GM12878 (cell line): ENCODE measurements at regions not wholly inside any gene's neighbourhood (a gene's known extent, or its start where the extent isn't known, plus 50 kb on each side); places are given as distances from the start of the nearest gene placed in this dataset.

Experiments used
- BMI1 ChIP-seq: fragments of 450-650 bp; IDR thresholded peaks from 2 replicates; pipeline ENCODE4 v1.6.1; 2016; ENCODE audit warnings: mild to moderate bottlenecking, moderate library complexity, borderline replicate concordance
- CEBPB ChIP-seq, 2 experiments: fragments of 150-350 bp in 1 of 2; IDR thresholded peaks; 2 replicates each; pipeline ENCODE4 v1.6.1; 2012 to 2014; ENCODE audit warnings: low read depth in 2 of 2, low read length in 2 of 2, borderline replicate concordance in 1 of 2, inconsistent platforms in 1 of 2
- MEF2B ChIP-seq: fragments of 450-650 bp; IDR thresholded peaks from 2 replicates; pipeline ENCODE4 v1.6.1; 2018; ENCODE audit warnings: mild to moderate bottlenecking, moderate library complexity; ENCODE audit not compliant: partially characterized antibody, poor library complexity, severe bottlenecking
- POLR2AphosphoS2 ChIP-seq: IDR thresholded peaks from 2 replicates; pipeline ENCODE4 v1.6.1; 2011; ENCODE audit warnings: low read depth, mild to moderate bottlenecking, low read length, improper control_type of control experiment, moderate library complexity
- SMAD5 ChIP-seq: IDR thresholded peaks from 2 replicates; pipeline ENCODE4 v1.6.1; 2016; ENCODE audit warnings: antibody characterized with exemption, low read depth
- TF ChIP-seq, protein P1 (sequence below): fragments of 450-650 bp; IDR thresholded peaks from 2 replicates; pipeline ENCODE4 v1.6.1; 2017; ENCODE audit warnings: mild to moderate bottlenecking, moderate library complexity
- TF ChIP-seq, protein P2 (sequence below): fragments of 150-350 bp; IDR thresholded peaks from 2 replicates; pipeline ENCODE4 v1.6.1; 2016; ENCODE audit warnings: low read depth, low read length

GRCh38 chr22:49183826-49184216 is 643.9 kb downstream of the BRD1 start (continued):
- TF ChIP-seq, protein P1, sequence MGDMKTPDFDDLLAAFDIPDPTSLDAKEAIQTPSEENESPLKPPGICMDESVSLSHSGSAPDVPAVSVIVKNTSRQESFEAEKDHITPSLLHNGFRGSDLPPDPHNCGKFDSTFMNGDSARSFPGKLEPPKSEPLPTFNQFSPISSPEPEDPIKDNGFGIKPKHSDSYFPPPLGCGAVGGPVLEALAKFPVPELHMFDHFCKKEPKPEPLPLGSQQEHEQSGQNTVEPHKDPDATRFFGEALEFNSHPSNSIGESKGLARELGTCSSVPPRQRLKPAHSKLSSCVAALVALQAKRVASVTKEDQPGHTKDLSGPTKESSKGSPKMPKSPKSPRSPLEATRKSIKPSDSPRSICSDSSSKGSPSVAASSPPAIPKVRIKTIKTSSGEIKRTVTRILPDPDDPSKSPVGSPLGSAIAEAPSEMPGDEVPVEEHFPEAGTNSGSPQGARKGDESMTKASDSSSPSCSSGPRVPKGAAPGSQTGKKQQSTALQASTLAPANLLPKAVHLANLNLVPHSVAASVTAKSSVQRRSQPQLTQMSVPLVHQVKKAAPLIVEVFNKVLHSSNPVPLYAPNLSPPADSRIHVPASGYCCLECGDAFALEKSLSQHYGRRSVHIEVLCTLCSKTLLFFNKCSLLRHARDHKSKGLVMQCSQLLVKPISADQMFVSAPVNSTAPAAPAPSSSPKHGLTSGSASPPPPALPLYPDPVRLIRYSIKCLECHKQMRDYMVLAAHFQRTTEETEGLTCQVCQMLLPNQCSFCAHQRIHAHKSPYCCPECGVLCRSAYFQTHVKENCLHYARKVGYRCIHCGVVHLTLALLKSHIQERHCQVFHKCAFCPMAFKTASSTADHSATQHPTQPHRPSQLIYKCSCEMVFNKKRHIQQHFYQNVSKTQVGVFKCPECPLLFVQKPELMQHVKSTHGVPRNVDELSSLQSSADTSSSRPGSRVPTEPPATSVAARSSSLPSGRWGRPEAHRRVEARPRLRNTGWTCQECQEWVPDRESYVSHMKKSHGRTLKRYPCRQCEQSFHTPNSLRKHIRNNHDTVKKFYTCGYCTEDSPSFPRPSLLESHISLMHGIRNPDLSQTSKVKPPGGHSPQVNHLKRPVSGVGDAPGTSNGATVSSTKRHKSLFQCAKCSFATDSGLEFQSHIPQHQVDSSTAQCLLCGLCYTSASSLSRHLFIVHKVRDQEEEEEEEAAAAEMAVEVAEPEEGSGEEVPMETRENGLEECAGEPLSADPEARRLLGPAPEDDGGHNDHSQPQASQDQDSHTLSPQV: no peak
- TF ChIP-seq, protein P2, sequence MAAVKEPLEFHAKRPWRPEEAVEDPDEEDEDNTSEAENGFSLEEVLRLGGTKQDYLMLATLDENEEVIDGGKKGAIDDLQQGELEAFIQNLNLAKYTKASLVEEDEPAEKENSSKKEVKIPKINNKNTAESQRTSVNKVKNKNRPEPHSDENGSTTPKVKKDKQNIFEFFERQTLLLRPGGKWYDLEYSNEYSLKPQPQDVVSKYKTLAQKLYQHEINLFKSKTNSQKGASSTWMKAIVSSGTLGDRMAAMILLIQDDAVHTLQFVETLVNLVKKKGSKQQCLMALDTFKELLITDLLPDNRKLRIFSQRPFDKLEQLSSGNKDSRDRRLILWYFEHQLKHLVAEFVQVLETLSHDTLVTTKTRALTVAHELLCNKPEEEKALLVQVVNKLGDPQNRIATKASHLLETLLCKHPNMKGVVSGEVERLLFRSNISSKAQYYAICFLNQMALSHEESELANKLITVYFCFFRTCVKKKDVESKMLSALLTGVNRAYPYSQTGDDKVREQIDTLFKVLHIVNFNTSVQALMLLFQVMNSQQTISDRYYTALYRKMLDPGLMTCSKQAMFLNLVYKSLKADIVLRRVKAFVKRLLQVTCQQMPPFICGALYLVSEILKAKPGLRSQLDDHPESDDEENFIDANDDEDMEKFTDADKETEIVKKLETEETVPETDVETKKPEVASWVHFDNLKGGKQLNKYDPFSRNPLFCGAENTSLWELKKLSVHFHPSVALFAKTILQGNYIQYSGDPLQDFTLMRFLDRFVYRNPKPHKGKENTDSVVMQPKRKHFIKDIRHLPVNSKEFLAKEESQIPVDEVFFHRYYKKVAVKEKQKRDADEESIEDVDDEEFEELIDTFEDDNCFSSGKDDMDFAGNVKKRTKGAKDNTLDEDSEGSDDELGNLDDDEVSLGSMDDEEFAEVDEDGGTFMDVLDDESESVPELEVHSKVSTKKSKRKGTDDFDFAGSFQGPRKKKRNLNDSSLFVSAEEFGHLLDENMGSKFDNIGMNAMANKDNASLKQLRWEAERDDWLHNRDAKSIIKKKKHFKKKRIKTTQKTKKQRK: no peak
- TF ChIP-seq POLR2AphosphoS2 (no peak), BMI1 (no peak), SMAD5 (no peak), MEF2B (no peak), CEBPB (IDR thresholded peaks at IDR 0.05; ENCODE audit: borderline replicate concordance in 1 of 2, low read depth in 2 of 2, low read length in 2 of 2) (no peak)
- TF ChIP-seq, all 136 proteins: peak for 0
